GM18870 (cell line): ENCODE measurements at regions not wholly inside any gene's neighbourhood (a gene's known extent, or its start where the extent isn't known, plus 50 kb on each side); places are given as distances from the start of the nearest gene placed in this dataset.

Experiments used
- ATAC-seq: cut with Tn5 transposase; IDR thresholded peaks from one replicate; pipeline ENCODE4 v1.9.1; 2021; ENCODE audit warnings: moderate library complexity; ENCODE audit not compliant: unreplicated experiment

GRCh38 chr18:42683094-42683493, 432.4 kb downstream of the RIT2 start:
- ATAC-seq, result no peak

GRCh38 chr18:42689310-42689709, 426.2 kb downstream of the RIT2 start:
- ATAC-seq, result no peak
